GM12878 (cell line): ENCODE measurements at regions not wholly inside any gene's neighbourhood (a gene's known extent, or its start where the extent isn't known, plus 50 kb on each side); places are given as distances from the start of the nearest gene placed in this dataset.

Source experiments
- ATAC-seq: fragments of 200-7000 bp; cut with Tn5 transposase; 3 replicates; pipeline ENCODE4 v1.9.1; 2020; ENCODE audit warnings: mild to moderate bottlenecking, moderate library complexity
- BruUV-seq: library from RNA; stranded (reverse); fragments of 400-500 nt; replicated peaks from 2 replicates; lab custom pipeline; 2021; lab: Mats Ljungman, UMichigan
- CTCF ChIA-PET: fragments of 300-600 bp; sonication (Branson Sonifier 250); formaldehyde crosslinking; extraction: SDS; loops from one replicate; lab custom pipeline; 2021; ENCODE audit warnings: inconsistent platforms; lab: Yijun Ruan, JAX
- POLR2A ChIA-PET: fragments of 350-600 bp; formaldehyde crosslinking; extraction: SDS; loops from one replicate; lab custom pipeline; 2021; ENCODE audit warnings: inconsistent platforms; lab: Charles Lee
- RAD21 ChIA-PET: fragments of 300-600 bp; sonication (Branson Sonifier 250); formaldehyde crosslinking; loops from one replicate; lab custom pipeline; 2023; ENCODE audit warnings: antibody characterized with exemption; ENCODE audit not compliant: unreplicated experiment; lab: Charles Lee
- SMC1A ChIA-PET: fragments of 300-600 bp; sonication (Branson Sonifier 250); formaldehyde crosslinking; loops from one replicate; lab custom pipeline; 2023; ENCODE audit not compliant: unreplicated experiment, uncharacterized antibody; lab: Charles Lee
- DNase-seq: peaks from one replicate; pipeline ENCODE4 v3.0.0-alpha.2; 2011; ENCODE audit warnings: low read depth, low spot score
- FAIRE-seq: peaks from 3 replicates; lab custom pipeline; 2011; peaks lifted over from hg19 to GRCh38; lab: Jason Lieb, UNC
- H2AFZ ChIP-seq: 2 replicates; pipeline ENCODE4 v1.6.0; 2011; ENCODE audit warnings: low read depth, low read length, control low read depth; ENCODE audit not compliant: control insufficient read depth
- H3K27ac ChIP-seq: 2 replicates; pipeline ENCODE4 v1.5.1; 2011; ENCODE audit warnings: control low read depth; ENCODE audit not compliant: control insufficient read depth, insufficient read depth
- H3K27me3 ChIP-seq, 2 experiments: replicated peaks in 1 of 2; 2 replicates each; pipeline versions ENCODE4 v1.6.0 to v1.6.1; 2011; ENCODE audit warnings: low read length in 1 of 2; ENCODE audit not compliant: control insufficient read depth in 2 of 2, insufficient read depth in 2 of 2
- H3K36me3 ChIP-seq, 2 experiments: 2 replicates each; pipeline ENCODE4 v1.5.1; 2011; ENCODE audit warnings: low read length in 1 of 2; ENCODE audit not compliant: control insufficient read depth in 2 of 2, insufficient read depth in 2 of 2
- H3K4me1 ChIP-seq: 2 replicates; pipeline ENCODE4 v1.6.1; 2011; ENCODE audit warnings: mild to moderate bottlenecking, low read length, moderate library complexity, mixed read lengths; ENCODE audit not compliant: control insufficient read depth, insufficient read depth
- H3K4me2 ChIP-seq: 2 replicates; pipeline ENCODE4 v1.6.0; 2011; ENCODE audit warnings: control low read depth; ENCODE audit not compliant: control insufficient read depth, insufficient read depth
- H3K4me3 ChIP-seq: fragments of 200-600 bp; sonication (generic); 2 replicates; pipeline ENCODE4 v1.5.1; 2016
- H3K79me2 ChIP-seq: 2 replicates; pipeline ENCODE4 v1.6.0; 2011; ENCODE audit warnings: low read length; ENCODE audit not compliant: control insufficient read depth, insufficient read depth
- H3K9ac ChIP-seq: 2 replicates; pipeline ENCODE4 v1.8.0; 2011; ENCODE audit warnings: low read length, control low read depth, mixed read lengths; ENCODE audit not compliant: control insufficient read depth, insufficient read depth
- H3K9me3 ChIP-seq: replicated peaks from 3 replicates; pipeline ENCODE4 v1.5.1; 2011; ENCODE audit warnings: mild to moderate bottlenecking, low read length; ENCODE audit not compliant: control insufficient read depth, insufficient read depth
- H4K20me1 ChIP-seq: 2 replicates; pipeline ENCODE4 v1.6.0; 2011; ENCODE audit not compliant: control insufficient read depth, insufficient read depth
- BMI1 ChIP-seq: fragments of 450-650 bp; IDR thresholded peaks from 2 replicates; pipeline ENCODE4 v1.6.1; 2016; ENCODE audit warnings: mild to moderate bottlenecking, moderate library complexity, borderline replicate concordance
- CTCF ChIP-seq, 3 experiments: IDR thresholded peaks in 2 of 3; conservative IDR thresholded peaks in 1 of 3; 2 replicates each; pipeline ENCODE4 v1.5.1; 2011; ENCODE audit warnings: low read depth in 3 of 3, low read length in 3 of 3, mild to moderate bottlenecking in 3 of 3, control low read depth in 2 of 3, moderate library complexity in 2 of 3, inconsistent platforms in 1 of 3, mixed read lengths in 1 of 3; ENCODE audit not compliant: control insufficient read depth in 2 of 3, insufficient read depth in 1 of 3; ENCODE audit errors: extremely low read depth in 1 of 3
- ETV6 ChIP-seq, 2 experiments: fragments of 450-650 bp in 1 of 2; IDR thresholded peaks in 1 of 2; conservative IDR thresholded peaks in 1 of 2; 2 replicates each; pipeline ENCODE4 v1.6.1; 2014; ENCODE audit warnings: antibody characterized with exemption in 1 of 2, borderline replicate concordance in 1 of 2, low read depth in 1 of 2, mild to moderate bottlenecking in 1 of 2, moderate library complexity in 1 of 2
- FOXM1 ChIP-seq: IDR thresholded peaks from 2 replicates; pipeline ENCODE4 v1.6.1; 2012; ENCODE audit warnings: low read depth, mild to moderate bottlenecking, inconsistent platforms, low read length, moderate library complexity
- MEF2A ChIP-seq: IDR thresholded peaks from 2 replicates; pipeline ENCODE4 v1.6.1; 2011; ENCODE audit warnings: low read depth, mild to moderate bottlenecking, low read length, moderate library complexity; ENCODE audit not compliant: insufficient read depth
- NFIC ChIP-seq: IDR thresholded peaks from 2 replicates; pipeline ENCODE4 v1.6.1; 2012; ENCODE audit warnings: low read depth, mild to moderate bottlenecking, inconsistent platforms, low read length, moderate library complexity
- NR2F1 ChIP-seq: fragments of 450-650 bp; conservative IDR thresholded peaks from 2 replicates; pipeline ENCODE4 v1.6.1; 2017; ENCODE audit warnings: mild to moderate bottlenecking
- NRF1 ChIP-seq: conservative IDR thresholded peaks from 2 replicates; pipeline ENCODE4 v1.6.1; 2011; ENCODE audit warnings: mild to moderate bottlenecking, low read depth, low read length, improper control_type of control experiment
- RELB ChIP-seq: fragments of 450-650 bp; IDR thresholded peaks from 2 replicates; pipeline ENCODE4 v1.6.1; 2017; ENCODE audit warnings: low read depth, mild to moderate bottlenecking, moderate library complexity
- RUNX3 ChIP-seq: IDR thresholded peaks from 2 replicates; pipeline ENCODE4 v1.6.1; 2012; ENCODE audit warnings: low read length, inconsistent platforms
- WRNIP1 ChIP-seq: IDR thresholded peaks from 2 replicates; pipeline ENCODE4 v1.6.1; 2011; ENCODE audit warnings: low read depth, low read length, improper control_type of control experiment, borderline replicate concordance
- ZNF274 ChIP-seq: IDR thresholded peaks from one replicate; pipeline ENCODE4 v1.8.0; 2011; ENCODE audit not compliant: insufficient read length, insufficient read depth
- in situ Hi-C: fragments of 300-500 bp; cut with MboI; formaldehyde crosslinking; loops from 9 replicates; pipeline ENCODE4 v1.14.3; 2018; ENCODE audit warnings: mixed read lengths
- intact Hi-C: fragments of 100-400 bp; cut with micrococcal nuclease; formaldehyde crosslinking; loops from one replicate; pipeline ENCODE4 v1.14.2; 2022; ENCODE audit not compliant: unreplicated experiment
- TF ChIP-seq, protein P1 (sequence below): fragments of 450-650 bp; IDR thresholded peaks from 2 replicates; pipeline ENCODE4 v1.6.1; 2017; ENCODE audit warnings: mild to moderate bottlenecking, moderate library complexity
- TF ChIP-seq, protein P2 (sequence below): IDR thresholded peaks from 2 replicates; pipeline ENCODE4 v1.6.1; 2011; ENCODE audit warnings: low read depth, low read length, improper control_type of control experiment, borderline replicate concordance
- TF ChIP-seq, protein P3 (sequence below): fragments of 450-650 bp; IDR thresholded peaks from 2 replicates; pipeline ENCODE4 v1.6.1; 2017; ENCODE audit warnings: borderline replicate concordance

- FAIRE-seq (no peak), ATAC-seq (no peak)
- TF ChIP-seq NFIC (no peak), BMI1 (no peak), FOXM1 (no peak), RUNX3 (no peak), WRNIP1 (no peak), MEF2A (no peak), ZNF274 (no peak), NRF1 (no peak), RELB (no peak), NR2F1 (no peak), ETV6 (conservative IDR thresholded peaks at IDR 0.05 in 1 of 2, IDR thresholded peaks at IDR 0.05 in 1 of 2; ENCODE audit: borderline replicate concordance in 1 of 2, low read depth in 1 of 2) (no peak), CTCF (IDR thresholded peaks at IDR 0.05 in 2 of 3, conservative IDR thresholded peaks at IDR 0.05 in 1 of 3; ENCODE audit: control insufficient read depth in 2 of 3, extremely low read depth in 1 of 3, insufficient read depth in 1 of 3, low read depth in 3 of 3, low read length in 3 of 3) (no peak)
- TF ChIP-seq, protein P1, sequence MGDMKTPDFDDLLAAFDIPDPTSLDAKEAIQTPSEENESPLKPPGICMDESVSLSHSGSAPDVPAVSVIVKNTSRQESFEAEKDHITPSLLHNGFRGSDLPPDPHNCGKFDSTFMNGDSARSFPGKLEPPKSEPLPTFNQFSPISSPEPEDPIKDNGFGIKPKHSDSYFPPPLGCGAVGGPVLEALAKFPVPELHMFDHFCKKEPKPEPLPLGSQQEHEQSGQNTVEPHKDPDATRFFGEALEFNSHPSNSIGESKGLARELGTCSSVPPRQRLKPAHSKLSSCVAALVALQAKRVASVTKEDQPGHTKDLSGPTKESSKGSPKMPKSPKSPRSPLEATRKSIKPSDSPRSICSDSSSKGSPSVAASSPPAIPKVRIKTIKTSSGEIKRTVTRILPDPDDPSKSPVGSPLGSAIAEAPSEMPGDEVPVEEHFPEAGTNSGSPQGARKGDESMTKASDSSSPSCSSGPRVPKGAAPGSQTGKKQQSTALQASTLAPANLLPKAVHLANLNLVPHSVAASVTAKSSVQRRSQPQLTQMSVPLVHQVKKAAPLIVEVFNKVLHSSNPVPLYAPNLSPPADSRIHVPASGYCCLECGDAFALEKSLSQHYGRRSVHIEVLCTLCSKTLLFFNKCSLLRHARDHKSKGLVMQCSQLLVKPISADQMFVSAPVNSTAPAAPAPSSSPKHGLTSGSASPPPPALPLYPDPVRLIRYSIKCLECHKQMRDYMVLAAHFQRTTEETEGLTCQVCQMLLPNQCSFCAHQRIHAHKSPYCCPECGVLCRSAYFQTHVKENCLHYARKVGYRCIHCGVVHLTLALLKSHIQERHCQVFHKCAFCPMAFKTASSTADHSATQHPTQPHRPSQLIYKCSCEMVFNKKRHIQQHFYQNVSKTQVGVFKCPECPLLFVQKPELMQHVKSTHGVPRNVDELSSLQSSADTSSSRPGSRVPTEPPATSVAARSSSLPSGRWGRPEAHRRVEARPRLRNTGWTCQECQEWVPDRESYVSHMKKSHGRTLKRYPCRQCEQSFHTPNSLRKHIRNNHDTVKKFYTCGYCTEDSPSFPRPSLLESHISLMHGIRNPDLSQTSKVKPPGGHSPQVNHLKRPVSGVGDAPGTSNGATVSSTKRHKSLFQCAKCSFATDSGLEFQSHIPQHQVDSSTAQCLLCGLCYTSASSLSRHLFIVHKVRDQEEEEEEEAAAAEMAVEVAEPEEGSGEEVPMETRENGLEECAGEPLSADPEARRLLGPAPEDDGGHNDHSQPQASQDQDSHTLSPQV, result no peak
- TF ChIP-seq, protein P2, sequence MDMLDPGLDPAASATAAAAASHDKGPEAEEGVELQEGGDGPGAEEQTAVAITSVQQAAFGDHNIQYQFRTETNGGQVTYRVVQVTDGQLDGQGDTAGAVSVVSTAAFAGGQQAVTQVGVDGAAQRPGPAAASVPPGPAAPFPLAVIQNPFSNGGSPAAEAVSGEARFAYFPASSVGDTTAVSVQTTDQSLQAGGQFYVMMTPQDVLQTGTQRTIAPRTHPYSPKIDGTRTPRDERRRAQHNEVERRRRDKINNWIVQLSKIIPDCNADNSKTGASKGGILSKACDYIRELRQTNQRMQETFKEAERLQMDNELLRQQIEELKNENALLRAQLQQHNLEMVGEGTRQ, result no peak
- TF ChIP-seq, protein P3, sequence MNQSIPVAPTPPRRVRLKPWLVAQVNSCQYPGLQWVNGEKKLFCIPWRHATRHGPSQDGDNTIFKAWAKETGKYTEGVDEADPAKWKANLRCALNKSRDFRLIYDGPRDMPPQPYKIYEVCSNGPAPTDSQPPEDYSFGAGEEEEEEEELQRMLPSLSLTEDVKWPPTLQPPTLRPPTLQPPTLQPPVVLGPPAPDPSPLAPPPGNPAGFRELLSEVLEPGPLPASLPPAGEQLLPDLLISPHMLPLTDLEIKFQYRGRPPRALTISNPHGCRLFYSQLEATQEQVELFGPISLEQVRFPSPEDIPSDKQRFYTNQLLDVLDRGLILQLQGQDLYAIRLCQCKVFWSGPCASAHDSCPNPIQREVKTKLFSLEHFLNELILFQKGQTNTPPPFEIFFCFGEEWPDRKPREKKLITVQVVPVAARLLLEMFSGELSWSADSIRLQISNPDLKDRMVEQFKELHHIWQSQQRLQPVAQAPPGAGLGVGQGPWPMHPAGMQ, result no peak
Observed at GRCh38 chr5:72040513-72040912, 66.8 kb upstream of the MAP1B start.

More at GRCh38 chr5:72040513-72040912, 66.8 kb upstream of the MAP1B start:
- ChIA-PET RAD21 (no interaction called here), SMC1A (no interaction called here), POLR2A (no interaction called here), CTCF (no interaction called here)
- intact Hi-C loops (no loop called here), in situ Hi-C loops (no loop called here)
- Histone ChIP-seq H3K79me2 (no peaks in the 10 kb centered on the region), H3K9ac (no peak overlapping the region), H3K27me3 (peaks cover 0 to 1% of the 10 kb centered on the region in 2 experiments; a peak in 2 of 4 replicates), H3K27ac (no peak overlapping the region), H4K20me1 (no peaks in the 10 kb centered on the region), H3K4me2 (no peak overlapping the region), H3K9me3 (no peaks in the 10 kb centered on the region), H2AFZ (no peak overlapping the region), H3K36me3 (no peaks in the 10 kb centered on the region), H3K4me3 (no peak overlapping the region), H3K4me1 (no peaks in the 10 kb centered on the region)
- DNase-seq, result no peak
- BruUV-seq, result no TSS peak
